Stomach (tissue), 4 donors: ENCODE measurements at regions not wholly inside any gene's neighbourhood (a gene's known extent, or its start where the extent isn't known, plus 50 kb on each side); places are given as distances from the start of the nearest gene placed in this dataset.
A peak's percentile ranks its signal among the peaks of the same experiment; 100 is the strongest.

Source experiments
- EP300 ChIP-seq: sonication (generic); formaldehyde crosslinking; IDR thresholded peaks from one replicate; pipeline ENCODE4 v1.6.1; 2017; ENCODE audit warnings: antibody characterized with exemption
- POLR2A ChIP-seq, 4 donors: fragments of 450-650 bp; IDR thresholded peaks; one replicate each; pipeline ENCODE4 v1.6.1; 2016; ENCODE audit warnings: antibody characterized with exemption in 4 of 4, control low read depth in 2 of 4, mild to moderate bottlenecking in 1 of 4, moderate library complexity in 1 of 4
- POLR2AphosphoS5 ChIP-seq, 3 donors: sonication (generic); formaldehyde crosslinking; IDR thresholded peaks; one replicate each; pipeline ENCODE4 v1.6.1; 2016; ENCODE audit warnings: antibody characterized with exemption in 3 of 3
- TF ChIP-seq, protein P1 (sequence below), 7 experiments: fragments of 450-650 bp in 4 of 7; fragments of 200-600 bp in 3 of 7; sonication (generic) in 3 of 7; IDR thresholded peaks; one replicate each; pipeline ENCODE4 v1.5.1; 2016 to 2019; ENCODE audit warnings: antibody characterized with exemption in 7 of 7, control low read depth in 2 of 7, mild to moderate bottlenecking in 1 of 7

GRCh38 chr7:25842201-25842733 lies 309.7 kb upstream of the NFE2L3 start:
- TF ChIP-seq, protein P1, sequence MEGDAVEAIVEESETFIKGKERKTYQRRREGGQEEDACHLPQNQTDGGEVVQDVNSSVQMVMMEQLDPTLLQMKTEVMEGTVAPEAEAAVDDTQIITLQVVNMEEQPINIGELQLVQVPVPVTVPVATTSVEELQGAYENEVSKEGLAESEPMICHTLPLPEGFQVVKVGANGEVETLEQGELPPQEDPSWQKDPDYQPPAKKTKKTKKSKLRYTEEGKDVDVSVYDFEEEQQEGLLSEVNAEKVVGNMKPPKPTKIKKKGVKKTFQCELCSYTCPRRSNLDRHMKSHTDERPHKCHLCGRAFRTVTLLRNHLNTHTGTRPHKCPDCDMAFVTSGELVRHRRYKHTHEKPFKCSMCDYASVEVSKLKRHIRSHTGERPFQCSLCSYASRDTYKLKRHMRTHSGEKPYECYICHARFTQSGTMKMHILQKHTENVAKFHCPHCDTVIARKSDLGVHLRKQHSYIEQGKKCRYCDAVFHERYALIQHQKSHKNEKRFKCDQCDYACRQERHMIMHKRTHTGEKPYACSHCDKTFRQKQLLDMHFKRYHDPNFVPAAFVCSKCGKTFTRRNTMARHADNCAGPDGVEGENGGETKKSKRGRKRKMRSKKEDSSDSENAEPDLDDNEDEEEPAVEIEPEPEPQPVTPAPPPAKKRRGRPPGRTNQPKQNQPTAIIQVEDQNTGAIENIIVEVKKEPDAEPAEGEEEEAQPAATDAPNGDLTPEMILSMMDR (IDR thresholded peaks at IDR 0.05), result no peak
- TF ChIP-seq POLR2AphosphoS5 (IDR thresholded peaks at IDR 0.05) (peak in 1 of 3 donors; percentile 49), POLR2A (IDR thresholded peaks at IDR 0.05) (no peak), EP300 (no peak)
